ENCODE measurements at regions not wholly inside any gene's neighbourhood (a gene's known extent, or its start where the extent isn't known, plus 50 kb on each side); places are given as distances from the start of the nearest gene placed in this dataset.

DNA sequence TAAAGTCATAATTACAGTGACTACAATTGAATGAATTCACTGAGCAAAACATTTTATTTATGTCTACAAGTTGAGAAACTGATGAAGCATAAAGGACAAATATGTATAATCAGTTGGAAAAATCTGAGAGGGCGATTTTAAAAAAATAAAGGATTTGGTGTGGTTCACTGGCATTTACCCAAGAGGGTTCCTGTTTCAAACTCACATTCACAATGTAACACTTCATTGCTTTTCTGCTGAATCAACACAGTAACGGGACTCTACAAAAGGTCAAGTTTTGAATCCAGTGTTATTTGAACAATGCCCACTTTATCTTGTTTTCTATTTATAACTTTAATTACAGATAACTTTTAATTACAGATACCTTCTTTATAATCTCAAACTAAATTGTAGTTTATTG is 138.6 kb downstream of the NUDT12 start:
- intact Hi-C loops (cut with DNase I), result no loop called here
- TF ChIP-seq POLR2A (IDR thresholded peaks at IDR 0.05), result no peak
- TF ChIP-seq, protein P1, sequence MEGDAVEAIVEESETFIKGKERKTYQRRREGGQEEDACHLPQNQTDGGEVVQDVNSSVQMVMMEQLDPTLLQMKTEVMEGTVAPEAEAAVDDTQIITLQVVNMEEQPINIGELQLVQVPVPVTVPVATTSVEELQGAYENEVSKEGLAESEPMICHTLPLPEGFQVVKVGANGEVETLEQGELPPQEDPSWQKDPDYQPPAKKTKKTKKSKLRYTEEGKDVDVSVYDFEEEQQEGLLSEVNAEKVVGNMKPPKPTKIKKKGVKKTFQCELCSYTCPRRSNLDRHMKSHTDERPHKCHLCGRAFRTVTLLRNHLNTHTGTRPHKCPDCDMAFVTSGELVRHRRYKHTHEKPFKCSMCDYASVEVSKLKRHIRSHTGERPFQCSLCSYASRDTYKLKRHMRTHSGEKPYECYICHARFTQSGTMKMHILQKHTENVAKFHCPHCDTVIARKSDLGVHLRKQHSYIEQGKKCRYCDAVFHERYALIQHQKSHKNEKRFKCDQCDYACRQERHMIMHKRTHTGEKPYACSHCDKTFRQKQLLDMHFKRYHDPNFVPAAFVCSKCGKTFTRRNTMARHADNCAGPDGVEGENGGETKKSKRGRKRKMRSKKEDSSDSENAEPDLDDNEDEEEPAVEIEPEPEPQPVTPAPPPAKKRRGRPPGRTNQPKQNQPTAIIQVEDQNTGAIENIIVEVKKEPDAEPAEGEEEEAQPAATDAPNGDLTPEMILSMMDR (IDR thresholded peaks at IDR 0.05), result no peak
- TF ChIP-seq POLR2AphosphoS5 (IDR thresholded peaks at IDR 0.05), result no peak
- H3K4me1 ChIP-seq (replicated peaks), result no peaks in the 10 kb centered on the region
- 27% methylated on average over 2 of the region's 2 CpGs for WGBS
- no peak overlapping the region for H3K4me3 ChIP-seq
- no peaks in the 10 kb centered on the region for H3K27me3 ChIP-seq (replicated peaks; ENCODE audit: insufficient read depth)
- H3K36me3 ChIP-seq, result no peaks in the 10 kb centered on the region
- no peak overlapping the region for H3K27ac ChIP-seq
- no peak for DNase-seq (ENCODE audit: low spot score)
- no peaks in the 10 kb centered on the region for H3K9me3 ChIP-seq

DNA sequence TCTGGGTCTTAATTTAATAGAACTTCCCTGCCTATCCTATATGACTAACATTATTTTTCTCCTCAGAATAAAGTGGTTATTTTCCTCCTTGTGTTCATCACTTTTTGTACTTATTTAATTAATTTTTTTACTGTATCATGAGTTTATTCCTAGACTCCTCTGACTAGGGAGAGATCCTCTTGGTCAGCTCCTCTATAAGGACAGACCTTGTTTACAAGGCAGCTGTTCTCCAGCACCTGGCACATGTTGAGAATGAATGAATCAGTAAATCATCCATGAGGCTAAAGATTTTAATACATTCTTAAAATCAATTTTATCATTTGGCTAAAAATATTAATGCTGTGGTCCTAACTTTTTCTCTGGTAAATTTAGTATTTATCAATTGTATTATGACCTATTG is 139.8 kb downstream of the NUDT12 start:
- no peak for TF ChIP-seq POLR2AphosphoS5 (IDR thresholded peaks at IDR 0.05)
- TF ChIP-seq, protein P1 (IDR thresholded peaks at IDR 0.05), result no peak
- TF ChIP-seq POLR2A (IDR thresholded peaks at IDR 0.05), result no peak
- intact Hi-C loops (cut with DNase I), result no loop called here
- H3K4me1 ChIP-seq (replicated peaks), result no peaks in the 10 kb centered on the region
- no peak overlapping the region for H3K4me3 ChIP-seq
- no peak overlapping the region for H3K27ac ChIP-seq
- no peaks in the 10 kb centered on the region for H3K9me3 ChIP-seq
- no peaks in the 10 kb centered on the region for H3K27me3 ChIP-seq (replicated peaks; ENCODE audit: insufficient read depth)
- no peak for DNase-seq (ENCODE audit: low spot score)
- no peaks in the 10 kb centered on the region for H3K36me3 ChIP-seq

DNA sequence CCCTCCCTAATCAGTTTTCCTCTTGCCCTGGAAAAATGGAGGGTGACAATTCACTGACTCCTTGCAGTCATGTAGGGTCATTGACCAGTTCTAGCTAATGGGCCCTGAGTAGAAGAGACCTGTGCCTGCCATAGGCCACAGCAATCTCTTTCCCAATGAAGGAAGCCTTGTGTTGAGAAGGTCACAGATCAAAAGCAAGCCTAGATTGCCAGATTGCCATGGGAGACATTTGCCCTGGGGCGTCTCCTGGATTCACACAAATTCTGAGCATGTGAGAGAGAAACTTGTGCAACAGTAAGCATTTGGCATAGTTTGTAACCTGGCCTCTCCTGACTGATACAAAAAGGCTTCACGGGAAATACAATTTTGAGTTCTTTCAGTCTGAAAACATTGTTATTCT is 148.0 kb downstream of the NUDT12 start:
- Histone ChIP-seq H3K9me3 (no peaks in the 10 kb centered on the region), H3K4me1 (replicated peaks) (no peaks in the 10 kb centered on the region), H3K4me3 (no peak overlapping the region), H3K27me3 (replicated peaks; ENCODE audit: insufficient read depth) (no peaks in the 10 kb centered on the region), H3K27ac (no peak overlapping the region), H3K36me3 (no peaks in the 10 kb centered on the region)
- DNase-seq (ENCODE audit: low spot score), result no peak
- intact Hi-C loops (cut with DNase I), result no loop called here
- TF ChIP-seq, protein P1 (IDR thresholded peaks at IDR 0.05), result no peak
- TF ChIP-seq POLR2A (IDR thresholded peaks at IDR 0.05) (no peak), POLR2AphosphoS5 (IDR thresholded peaks at IDR 0.05) (no peak)
- 97% methylated on average over 2 of the region's 2 CpGs for WGBS

DNA sequence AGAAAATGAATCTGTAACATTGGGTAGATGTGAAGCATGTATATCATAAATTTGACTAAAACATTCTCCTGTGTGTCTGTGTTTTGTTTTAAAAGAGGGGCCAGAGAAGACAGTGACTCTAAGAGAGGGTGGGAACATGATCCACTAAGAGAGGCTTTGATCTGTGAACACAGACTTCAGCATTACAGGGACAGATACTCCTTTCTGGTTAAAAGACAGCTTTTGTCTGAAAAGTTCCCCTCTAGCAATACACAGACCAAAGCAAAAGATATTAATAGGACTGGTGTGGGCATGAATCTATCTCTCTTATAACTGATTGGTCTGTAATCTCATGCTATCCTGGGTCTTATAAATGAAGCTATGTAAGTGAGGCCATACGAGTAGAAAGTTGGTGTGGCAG is 150.9 kb downstream of the NUDT12 start:
- H3K27ac ChIP-seq, result no peak overlapping the region
- no peaks in the 10 kb centered on the region for H3K27me3 ChIP-seq (replicated peaks; ENCODE audit: insufficient read depth)
- no peak overlapping the region for H3K4me3 ChIP-seq
- H3K36me3 ChIP-seq, result no peaks in the 10 kb centered on the region
- no peak for DNase-seq (ENCODE audit: low spot score)
- no peaks in the 10 kb centered on the region for H3K4me1 ChIP-seq (replicated peaks)
- WGBS, result 27% methylated on average over 1 of the region's 1 CpG
- intact Hi-C loops (cut with DNase I), result no loop called here
- TF ChIP-seq, protein P1 (IDR thresholded peaks at IDR 0.05), result no peak
- no peak for TF ChIP-seq POLR2AphosphoS5 (IDR thresholded peaks at IDR 0.05)
- TF ChIP-seq POLR2A (IDR thresholded peaks at IDR 0.05), result no peak
- no peaks in the 10 kb centered on the region for H3K9me3 ChIP-seq

DNA sequence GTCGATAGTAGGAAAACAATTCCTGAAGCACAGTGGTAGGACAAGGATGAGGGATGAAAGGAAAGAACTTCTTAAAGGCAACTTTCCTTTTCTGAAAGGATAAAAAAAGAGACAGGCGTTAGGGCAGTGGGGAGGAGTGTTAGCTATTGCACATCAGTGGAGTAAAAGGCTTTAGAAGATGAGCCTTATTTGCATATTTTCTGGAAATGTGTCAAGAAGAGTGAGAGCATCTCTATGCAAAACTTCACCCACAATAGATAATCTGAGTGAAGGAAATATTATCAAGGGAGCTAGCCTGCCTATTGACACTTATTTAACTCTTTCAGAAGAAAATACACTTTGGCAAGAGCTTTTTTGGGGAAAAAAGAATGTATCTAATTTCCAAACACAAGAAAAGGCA is 151.6 kb downstream of the MACIR start:
- no peak for TF ChIP-seq POLR2A (IDR thresholded peaks at IDR 0.05)
- TF ChIP-seq, protein P1 (IDR thresholded peaks at IDR 0.05), result no peak
- TF ChIP-seq POLR2AphosphoS5 (IDR thresholded peaks at IDR 0.05), result no peak
- no peaks in the 10 kb centered on the region for H3K36me3 ChIP-seq
- H3K4me1 ChIP-seq (replicated peaks), result no peaks in the 10 kb centered on the region
- H3K27me3 ChIP-seq (replicated peaks; ENCODE audit: insufficient read depth), result no peaks in the 10 kb centered on the region
- no peak for DNase-seq (ENCODE audit: low spot score)
- H3K4me3 ChIP-seq, result no peak overlapping the region
- intact Hi-C loops (cut with DNase I), result no loop called here
- no peaks in the 10 kb centered on the region for H3K9me3 ChIP-seq
- WGBS, result 80% methylated on average over 2 of the region's 2 CpGs
- no peak overlapping the region for H3K27ac ChIP-seq

Data from prostate gland (tissue), 2 donors.